ENCODE measurements at regions not wholly inside any gene's neighbourhood (a gene's known extent, or its start where the extent isn't known, plus 50 kb on each side); places are given as distances from the start of the nearest gene placed in this dataset.
A peak's percentile ranks its signal among the peaks of the same experiment; 100 is the strongest.

DNA sequence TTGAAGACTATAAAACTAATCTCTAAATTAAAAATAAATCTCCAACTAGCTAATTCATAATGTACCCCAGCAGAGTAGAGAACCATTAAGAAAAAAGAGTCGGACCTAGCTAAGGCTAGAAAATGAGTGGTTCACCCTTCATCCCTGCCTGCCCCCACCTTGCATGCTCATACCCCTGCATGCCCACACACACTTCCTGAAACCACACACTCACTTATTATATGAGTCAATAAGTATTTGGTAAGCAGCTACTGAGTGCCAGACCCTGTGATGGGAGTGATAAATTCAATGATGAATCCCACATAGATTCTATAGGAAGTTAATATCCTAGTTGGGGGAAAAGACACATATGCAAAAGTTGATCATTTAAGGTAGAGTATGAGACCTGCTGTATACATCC, 152.9 kb upstream of the INHBA start:
- H2AFZ ChIP-seq (ENCODE audit: insufficient read depth, low read depth, low read length, poor library complexity, severe bottlenecking): no peak overlapping the region
- H3K4me3 ChIP-seq (replicated peaks in 1 of 3; ENCODE audit: low read depth in 2 of 3, low read length in 3 of 3): no peak overlapping the region
- WGBS (ENCODE audit: insufficient coverage): no CpG with 5 or more reads among the region's 1 CpG
- peak in 1 of 3 donors; percentile 27 for DNase-seq
- no peaks in the 10 kb centered on the region for H3K36me3 ChIP-seq (replicated peaks in 1 of 2; ENCODE audit: control insufficient read depth in 1 of 2, insufficient read depth in 2 of 2, low read length in 2 of 2)
- Mint-ChIP-seq H3K4me1 (no peaks in the 10 kb centered on the region), H3K36me3 (no peaks in the 10 kb centered on the region), H3K27me3 (ENCODE audit: low read depth in 3 of 3) (peaks cover 0 to 2% (median 2%) of the 10 kb centered on the region in 3 donors), H3K27ac (no peak overlapping the region), H3K9me3 (peaks cover 0 to 6% (median 2%) of the 10 kb centered on the region in 7 donors), H3K4me3 (no peak overlapping the region)
- H3K27ac ChIP-seq (ENCODE audit: low read depth in 1 of 2, low read length in 2 of 2): no peak overlapping the region
- no peak overlapping the region for H3K4me2 ChIP-seq (replicated peaks; ENCODE audit: extremely low read depth, low read length, poor library complexity, severe bottlenecking)
- no peaks in the 10 kb centered on the region for H3K79me2 ChIP-seq (ENCODE audit: insufficient read depth, low read length)
- TF ChIP-seq CTCF (IDR thresholded peaks at IDR 0.05): no peak
- intact Hi-C loops (cut with micrococcal nuclease): no loop called here
- no peaks in the 10 kb centered on the region for H3K4me1 ChIP-seq (ENCODE audit: control insufficient read depth in 1 of 2, insufficient read depth in 2 of 2, low read length in 2 of 2)
- no peaks in the 10 kb centered on the region for H3K27me3 ChIP-seq (ENCODE audit: control insufficient read depth in 2 of 2, insufficient read depth in 2 of 2, low read length in 2 of 2)
- no peaks in the 10 kb centered on the region for H3K9me3 ChIP-seq (replicated peaks in 1 of 2; ENCODE audit: control insufficient read depth in 1 of 2, insufficient read depth in 1 of 2, low read length in 2 of 2)
- H4K20me1 ChIP-seq (ENCODE audit: insufficient read depth, low read length): no peaks in the 10 kb centered on the region
- no peak overlapping the region for H3K9ac ChIP-seq (ENCODE audit: insufficient read depth, low read length, poor library complexity, severe bottlenecking)

DNA sequence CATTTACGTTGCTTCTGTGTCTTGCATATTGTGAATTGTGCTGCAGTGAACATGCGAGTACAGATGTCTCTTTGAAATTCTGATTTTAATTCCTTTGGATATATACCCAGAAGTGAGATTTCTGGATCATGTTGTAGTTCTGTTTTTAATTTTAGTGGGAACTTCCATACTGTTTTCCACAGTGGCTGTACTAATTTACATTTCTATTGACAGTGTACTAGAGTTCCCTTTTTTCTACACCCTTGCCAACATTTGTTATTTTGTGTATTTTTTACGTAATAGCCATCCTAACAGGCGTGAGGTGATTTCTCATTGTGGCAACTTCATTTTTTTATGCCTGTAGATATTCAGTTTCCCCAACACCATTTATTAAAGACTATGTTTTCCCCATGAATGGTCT, 144.7 kb upstream of the INHBA start:
- Mint-ChIP-seq H3K4me3 (no peak overlapping the region), H3K4me1 (peaks cover 11% of the 10 kb centered on the region), H3K36me3 (peaks cover 0 to 6% of the 10 kb centered on the region in 2 donors), H3K9me3 (peaks cover 6 to 23% (median 13%) of the 10 kb centered on the region in 7 donors), H3K27me3 (ENCODE audit: low read depth in 3 of 3) (peaks cover 0 to 4% (median 0%) of the 10 kb centered on the region in 3 donors), H3K27ac (peak overlapping the region in 5 of 7 donors; percentile 62 to 83 (median 72))
- intact Hi-C loops (cut with micrococcal nuclease): no loop called here
- WGBS (ENCODE audit: insufficient coverage): no CpG with 5 or more reads among the region's 4 CpGs
- H3K27me3 ChIP-seq (ENCODE audit: control insufficient read depth in 2 of 2, insufficient read depth in 2 of 2, low read length in 2 of 2): no peaks in the 10 kb centered on the region
- no peak overlapping the region for H3K9ac ChIP-seq (ENCODE audit: insufficient read depth, low read length, poor library complexity, severe bottlenecking)
- no peaks in the 10 kb centered on the region for H3K79me2 ChIP-seq (ENCODE audit: insufficient read depth, low read length)
- DNase-seq: peak; percentile 7 to 52 (median 20)
- H3K4me3 ChIP-seq (replicated peaks in 1 of 3; ENCODE audit: low read depth in 2 of 3, low read length in 3 of 3): no peak overlapping the region
- no peak overlapping the region for H3K4me2 ChIP-seq (replicated peaks; ENCODE audit: extremely low read depth, low read length, poor library complexity, severe bottlenecking)
- peak overlapping the region in 1 of 2 donors; percentile 37 for H3K27ac ChIP-seq (ENCODE audit: low read depth in 1 of 2, low read length in 2 of 2)
- no peaks in the 10 kb centered on the region for H3K36me3 ChIP-seq (replicated peaks in 1 of 2; ENCODE audit: control insufficient read depth in 1 of 2, insufficient read depth in 2 of 2, low read length in 2 of 2)
- H2AFZ ChIP-seq (ENCODE audit: insufficient read depth, low read depth, low read length, poor library complexity, severe bottlenecking): no peak overlapping the region
- peaks cover 3 to 6% of the 10 kb centered on the region in 2 donors for H3K9me3 ChIP-seq (replicated peaks in 1 of 2; ENCODE audit: control insufficient read depth in 1 of 2, insufficient read depth in 1 of 2, low read length in 2 of 2)
- peaks cover 0 to 6% of the 10 kb centered on the region in 2 donors for H3K4me1 ChIP-seq (ENCODE audit: control insufficient read depth in 1 of 2, insufficient read depth in 2 of 2, low read length in 2 of 2)
- no peak for TF ChIP-seq CTCF (IDR thresholded peaks at IDR 0.05)
- H4K20me1 ChIP-seq (ENCODE audit: insufficient read depth, low read length): no peaks in the 10 kb centered on the region

Measured in CD14-positive monocyte (primary cell).